Mesendoderm (in vitro differentiated cells): ENCODE measurements at regions not wholly inside any gene's neighbourhood (a gene's known extent, or its start where the extent isn't known, plus 50 kb on each side); places are given as distances from the start of the nearest gene placed in this dataset.

ENCODE experiments used
- DNase-seq: peaks from one replicate; pipeline ENCODE4 v3.0.0; 2013
- H2AK5ac ChIP-seq: 2 replicates; pipeline ENCODE4 v1.6.1; 2013; ENCODE audit warnings: low read length, inconsistent platforms
- H2BK120ac ChIP-seq: 2 replicates; pipeline ENCODE4 v1.6.1; 2013; ENCODE audit warnings: low read depth, mild to moderate bottlenecking, low read length, moderate library complexity, mixed read lengths
- H2BK15ac ChIP-seq: replicated peaks from 2 replicates; pipeline ENCODE4 v1.6.1; 2013; ENCODE audit warnings: low read depth, mild to moderate bottlenecking, moderate library complexity
- H2BK5ac ChIP-seq: 2 replicates; pipeline ENCODE4 v1.6.1; 2013; ENCODE audit warnings: low read length, inconsistent platforms
- H3K18ac ChIP-seq: 2 replicates; pipeline ENCODE4 v1.6.1; 2013; ENCODE audit warnings: mild to moderate bottlenecking, low read length, mixed read lengths
- H3K23ac ChIP-seq: one replicate; pipeline ENCODE4 v1.6.1; 2013; ENCODE audit warnings: low read length
- H3K27ac ChIP-seq: 2 replicates; pipeline ENCODE4 v1.5.1; 2013; ENCODE audit warnings: low read depth, mild to moderate bottlenecking, inconsistent platforms, low read length, moderate library complexity
- H3K27me3 ChIP-seq: 2 replicates; pipeline ENCODE4 v1.6.1; 2013; ENCODE audit warnings: low read length, control low read depth, mild to moderate bottlenecking, inconsistent platforms; ENCODE audit not compliant: insufficient read depth, poor library complexity
- H3K36me3 ChIP-seq: 2 replicates; pipeline ENCODE4 v1.6.1; 2013; ENCODE audit warnings: low read length, inconsistent platforms; ENCODE audit not compliant: control insufficient read depth, insufficient read depth
- H3K4ac ChIP-seq: one replicate; pipeline ENCODE4 v1.6.1; 2013; ENCODE audit warnings: low read depth, mild to moderate bottlenecking, low read length, moderate library complexity
- H3K4me1 ChIP-seq: 2 replicates; pipeline ENCODE4 v1.6.1; 2013; ENCODE audit warnings: low read depth, low read length, inconsistent platforms; ENCODE audit not compliant: control insufficient read depth
- H3K4me2 ChIP-seq: 2 replicates; pipeline ENCODE4 v1.6.1; 2013; ENCODE audit warnings: low read length
- H3K4me3 ChIP-seq: 2 replicates; pipeline ENCODE4 v1.5.1; 2013; ENCODE audit warnings: mild to moderate bottlenecking, low read length
- H3K56ac ChIP-seq: one replicate; pipeline ENCODE4 v1.6.1; 2013; ENCODE audit warnings: low read length
- H3K79me1 ChIP-seq: 2 replicates; pipeline ENCODE4 v1.6.1; 2013; ENCODE audit warnings: low read length, inconsistent platforms
- H3K79me2 ChIP-seq: 2 replicates; pipeline ENCODE4 v1.6.1; 2013; ENCODE audit warnings: mild to moderate bottlenecking, low read length; ENCODE audit not compliant: control insufficient read depth, insufficient read depth
- H3K9ac ChIP-seq: 2 replicates; pipeline ENCODE4 v1.6.1; 2013; ENCODE audit warnings: low read length, inconsistent platforms
- H4K5ac ChIP-seq: one replicate; pipeline ENCODE4 v1.6.1; 2013; ENCODE audit warnings: low read length
- H4K8ac ChIP-seq: one replicate; pipeline ENCODE4 v1.6.1; 2013; ENCODE audit warnings: low read depth, mild to moderate bottlenecking, control low read depth, low read length, moderate library complexity
- WGBS: extraction: QIAGEN DNeasy Blood & Tissue Kit; methylation state at CpG from one replicate; pipeline ENCODE4 v1.1.7; 2013; ENCODE audit warnings: low lambda C conversion rate, missing lambda C conversion rate; ENCODE audit not compliant: insufficient coverage; ENCODE audit errors: extremely low coverage; 5-methylcytosine and 5-hydroxymethylcytosine counted together

DNA sequence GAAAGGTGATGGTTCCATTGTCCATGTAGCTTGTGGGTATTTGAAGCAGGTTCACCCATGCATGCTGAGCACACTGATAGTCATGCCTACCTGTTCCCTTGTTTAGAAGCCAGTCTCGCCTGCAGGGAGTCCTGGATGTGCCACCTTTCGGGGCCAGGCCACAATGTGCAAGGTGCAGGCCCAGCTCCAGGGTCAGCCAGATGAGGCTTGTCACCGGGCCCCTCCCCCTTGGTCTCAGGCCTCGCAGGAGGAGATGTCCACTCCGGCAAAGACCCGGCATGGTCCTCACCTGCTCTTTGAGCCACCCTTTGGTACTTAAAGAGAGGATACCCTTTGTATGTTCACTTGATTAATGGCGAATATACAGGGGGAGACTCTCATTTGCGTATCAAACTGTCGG lies 140.4 kb upstream of the RTL1 start:
- no peak overlapping the region for H4K8ac ChIP-seq
- no peak for DNase-seq
- no peaks in the 10 kb centered on the region for H3K4me1 ChIP-seq
- no peak overlapping the region for H3K18ac ChIP-seq
- H3K23ac ChIP-seq, result no peak overlapping the region
- no peak overlapping the region for H3K27ac ChIP-seq
- no peaks in the 10 kb centered on the region for H3K27me3 ChIP-seq
- no peaks in the 10 kb centered on the region for H3K36me3 ChIP-seq
- no peak overlapping the region for H3K4ac ChIP-seq
- no peak overlapping the region for H2AK5ac ChIP-seq
- no peaks in the 10 kb centered on the region for H3K79me1 ChIP-seq
- H4K5ac ChIP-seq, result no peak overlapping the region
- WGBS, result no CpG with 5 or more reads among the region's 9 CpGs
- H3K79me2 ChIP-seq, result no peaks in the 10 kb centered on the region
- H2BK120ac ChIP-seq, result no peak overlapping the region
- no peak overlapping the region for H3K9ac ChIP-seq
- H3K4me2 ChIP-seq, result no peak overlapping the region
- no peak overlapping the region for H2BK5ac ChIP-seq
- no peak overlapping the region for H2BK15ac ChIP-seq
- H3K4me3 ChIP-seq, result no peak overlapping the region
- no peak overlapping the region for H3K56ac ChIP-seq

DNA sequence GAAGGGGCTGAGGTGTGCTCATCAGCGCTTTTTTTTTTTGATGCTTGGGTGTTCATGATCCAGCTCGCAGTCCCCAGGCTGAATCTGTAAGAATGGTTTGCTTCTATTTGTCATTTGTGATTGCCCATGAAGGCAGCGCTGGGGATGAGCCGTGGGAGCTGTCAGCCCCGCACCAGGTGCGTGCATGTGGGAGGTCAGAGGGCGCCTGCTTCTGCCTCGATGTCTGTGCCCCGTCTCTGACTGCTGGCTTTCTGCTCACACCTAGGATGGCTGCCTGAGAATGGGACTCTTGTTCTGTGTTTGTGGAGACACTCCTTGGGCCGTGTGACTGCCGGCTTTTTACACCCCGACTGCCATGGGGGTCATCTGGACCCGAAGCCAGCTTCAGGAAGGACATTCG lies 141.2 kb upstream of the RTL1 start:
- Histone ChIP-seq H3K9ac (no peak overlapping the region), H3K36me3 (no peaks in the 10 kb centered on the region), H4K8ac (no peak overlapping the region), H2AK5ac (no peak overlapping the region), H2BK120ac (no peak overlapping the region), H3K18ac (no peak overlapping the region), H3K4me2 (no peak overlapping the region), H3K56ac (no peak overlapping the region), H3K27me3 (no peaks in the 10 kb centered on the region), H3K79me1 (no peaks in the 10 kb centered on the region), H2BK5ac (no peak overlapping the region), H3K4me3 (no peak overlapping the region), H2BK15ac (no peak overlapping the region), H3K23ac (no peak overlapping the region), H3K79me2 (no peaks in the 10 kb centered on the region), H3K4ac (no peak overlapping the region), H3K27ac (no peak overlapping the region), H3K4me1 (no peaks in the 10 kb centered on the region), H4K5ac (no peak overlapping the region)
- DNase-seq, result no peak
- WGBS, result no CpG with 5 or more reads among the region's 14 CpGs

DNA sequence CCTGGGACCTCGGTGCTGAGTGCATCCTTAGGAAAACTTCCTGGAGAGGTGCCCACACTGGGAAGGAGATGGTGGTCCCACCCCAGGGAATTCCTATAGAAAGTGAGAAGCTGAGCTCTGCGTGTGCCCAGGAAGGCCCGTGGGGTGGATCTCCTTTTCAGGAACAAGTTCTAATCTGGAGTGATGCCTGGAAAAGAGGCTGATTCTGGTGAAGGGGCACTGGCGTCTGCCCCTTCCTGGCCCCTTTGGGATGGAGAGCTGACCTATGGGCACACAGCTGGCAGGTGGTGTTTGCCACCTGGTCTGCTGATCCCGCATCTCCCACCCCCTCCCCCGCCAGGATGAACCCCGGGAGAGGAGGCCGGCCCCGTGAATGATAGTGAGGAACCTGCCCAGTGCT lies 142.0 kb upstream of the RTL1 start:
- no peaks in the 10 kb centered on the region for H3K36me3 ChIP-seq
- no peak overlapping the region for H3K56ac ChIP-seq

DNA sequence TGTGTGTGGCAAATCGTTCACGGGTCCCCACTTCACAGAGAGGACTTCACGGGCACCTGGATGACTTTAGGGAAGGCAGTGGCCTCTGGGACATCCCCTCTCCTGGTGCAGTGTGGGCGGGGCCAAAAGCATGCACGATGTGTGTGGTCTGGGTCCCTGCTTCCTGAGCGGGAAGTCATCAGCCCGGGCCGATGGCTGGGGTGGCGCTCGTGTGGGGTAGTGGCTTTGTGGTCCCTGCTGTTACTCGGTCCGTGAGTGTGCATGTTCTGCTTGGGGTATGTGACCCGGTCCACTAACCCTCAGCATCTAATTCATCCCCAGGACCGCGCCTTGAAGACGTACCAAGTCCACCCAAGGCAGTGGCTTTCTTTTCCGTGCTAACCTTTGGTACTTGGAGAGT lies 142.5 kb upstream of the RTL1 start:
- no peak overlapping the region for H2BK5ac ChIP-seq
- no peaks in the 10 kb centered on the region for H3K79me2 ChIP-seq
- no peak overlapping the region for H2AK5ac ChIP-seq
- no peak overlapping the region for H4K5ac ChIP-seq
- H3K4me3 ChIP-seq, result no peak overlapping the region
- no peaks in the 10 kb centered on the region for H3K27me3 ChIP-seq
- no peak overlapping the region for H2BK15ac ChIP-seq
- no peak overlapping the region for H3K56ac ChIP-seq
- no peak overlapping the region for H4K8ac ChIP-seq
- H3K36me3 ChIP-seq, result no peaks in the 10 kb centered on the region
- H3K18ac ChIP-seq, result no peak overlapping the region
- no CpG with 5 or more reads among the region's 17 CpGs for WGBS
- H3K27ac ChIP-seq, result no peak overlapping the region
- H2BK120ac ChIP-seq, result no peak overlapping the region
- H3K9ac ChIP-seq, result no peak overlapping the region
- DNase-seq, result no peak
- no peak overlapping the region for H3K4me2 ChIP-seq
- no peaks in the 10 kb centered on the region for H3K79me1 ChIP-seq
- H3K23ac ChIP-seq, result no peak overlapping the region
- no peaks in the 10 kb centered on the region for H3K4me1 ChIP-seq
- H3K4ac ChIP-seq, result no peak overlapping the region

More for the DNA sequence above, 142.0 kb upstream of the RTL1 start:
- no peak for DNase-seq
- Histone ChIP-seq H3K79me2 (no peaks in the 10 kb centered on the region), H4K8ac (no peak overlapping the region), H2BK120ac (no peak overlapping the region), H4K5ac (no peak overlapping the region), H3K4me2 (no peak overlapping the region), H3K4me3 (no peak overlapping the region), H3K23ac (no peak overlapping the region), H2AK5ac (no peak overlapping the region), H2BK15ac (no peak overlapping the region), H3K4me1 (no peaks in the 10 kb centered on the region), H3K79me1 (no peaks in the 10 kb centered on the region), H3K9ac (no peak overlapping the region), H2BK5ac (no peak overlapping the region), H3K27me3 (no peaks in the 10 kb centered on the region), H3K18ac (no peak overlapping the region), H3K27ac (no peak overlapping the region), H3K4ac (no peak overlapping the region)
- WGBS, result no CpG with 5 or more reads among the region's 9 CpGs

DNA sequence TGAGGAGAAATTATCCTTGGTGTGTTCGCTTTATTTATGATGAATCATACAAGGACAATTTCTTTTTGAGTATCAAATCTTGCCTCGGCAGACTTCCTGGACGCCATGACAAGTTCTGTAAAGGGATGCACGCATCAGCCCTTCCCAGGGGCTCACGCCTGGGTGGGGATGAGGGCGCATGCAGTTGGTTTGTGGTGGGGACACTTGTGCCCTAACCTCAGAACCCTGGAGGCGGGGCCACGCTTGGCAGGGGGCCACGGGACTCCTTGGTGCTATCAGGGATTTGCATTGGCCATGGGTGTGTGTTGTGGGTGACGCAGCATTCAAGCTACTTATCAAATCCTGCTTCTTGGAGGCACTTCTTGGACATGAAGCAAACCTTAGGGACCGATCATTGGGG lies 143.8 kb upstream of the RTL1 start:
- Histone ChIP-seq H2BK15ac (no peak overlapping the region), H3K79me1 (no peaks in the 10 kb centered on the region), H3K18ac (no peak overlapping the region), H2BK120ac (no peak overlapping the region), H3K4me2 (no peak overlapping the region), H3K4me3 (no peak overlapping the region), H4K5ac (no peak overlapping the region), H2BK5ac (no peak overlapping the region), H3K9ac (no peak overlapping the region), H3K36me3 (no peaks in the 10 kb centered on the region), H3K27ac (no peak overlapping the region), H2AK5ac (no peak overlapping the region), H4K8ac (no peak overlapping the region), H3K79me2 (no peaks in the 10 kb centered on the region), H3K27me3 (no peaks in the 10 kb centered on the region), H3K23ac (no peak overlapping the region), H3K4me1 (no peaks in the 10 kb centered on the region), H3K56ac (no peak overlapping the region), H3K4ac (no peak overlapping the region)
- no peak for DNase-seq
- no CpG with 5 or more reads among the region's 11 CpGs for WGBS

DNA sequence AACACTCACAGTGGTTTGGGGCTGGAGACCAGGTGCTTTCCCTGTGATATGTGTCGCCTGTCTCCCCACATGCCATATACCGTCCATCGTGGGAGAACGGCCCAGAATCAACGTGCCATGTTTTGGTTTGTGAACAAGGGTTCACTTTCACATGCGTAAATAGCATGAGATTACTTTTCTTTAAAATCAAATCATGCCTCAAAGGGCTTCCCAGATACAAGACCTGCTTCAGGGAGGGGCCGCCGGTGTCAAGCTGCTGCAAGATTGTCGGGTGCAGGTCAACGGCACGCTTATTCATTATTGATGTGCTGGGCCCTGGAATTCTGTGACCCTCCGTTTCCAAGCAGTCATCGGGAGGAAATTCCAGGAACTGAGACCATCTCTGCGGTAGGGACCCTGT lies 145.2 kb upstream of the RTL1 start:
- Histone ChIP-seq H3K4me3 (no peak overlapping the region), H3K27ac (no peak overlapping the region), H3K4me2 (no peak overlapping the region), H3K27me3 (no peaks in the 10 kb centered on the region), H2BK120ac (no peak overlapping the region), H2BK15ac (no peak overlapping the region), H3K4ac (no peak overlapping the region), H4K8ac (no peak overlapping the region), H3K56ac (no peak overlapping the region), H2BK5ac (no peak overlapping the region), H3K18ac (no peak overlapping the region), H3K79me2 (no peaks in the 10 kb centered on the region), H3K23ac (no peak overlapping the region), H4K5ac (no peak overlapping the region), H3K36me3 (no peaks in the 10 kb centered on the region), H3K4me1 (no peaks in the 10 kb centered on the region), H3K79me1 (no peaks in the 10 kb centered on the region), H3K9ac (no peak overlapping the region), H2AK5ac (no peak overlapping the region)
- no CpG with 5 or more reads among the region's 14 CpGs for WGBS
- DNase-seq, result no peak
